WTC11 (cell line): ENCODE measurements at regions not wholly inside any gene's neighbourhood (a gene's known extent, or its start where the extent isn't known, plus 50 kb on each side); places are given as distances from the start of the nearest gene placed in this dataset.
"Not testable (repeated sequence)": the region's sequence is repeated elsewhere in the genome, so short reads cannot be mapped to it uniquely, and the experiment has no call there.

Experiments
- CTCF ChIP-seq: fragments of 200-600 bp; IDR thresholded peaks from 2 replicates; pipeline ENCODE4 v1.8.0; 2022; ENCODE audit warnings: antibody characterized with exemption
- FOXK1 ChIP-seq: sonication (generic); formaldehyde crosslinking; IDR thresholded peaks from 2 replicates; pipeline ENCODE4 v1.8.0; 2022; ENCODE audit warnings: mild to moderate bottlenecking, moderate library complexity, missing genetic modification reagents
- JUN ChIP-seq: sonication (generic); formaldehyde crosslinking; IDR thresholded peaks from 2 replicates; pipeline ENCODE4 v1.8.0; 2023; ENCODE audit warnings: mild to moderate bottlenecking, missing genetic modification reagents

GRCh38 chr6:22215474-22215873, 81.4 kb downstream of the PRL start:
- not testable (repeated sequence) for TF ChIP-seq CTCF, FOXK1, JUN
